GM18502 (cell line): ENCODE measurements at regions not wholly inside any gene's neighbourhood (a gene's known extent, or its start where the extent isn't known, plus 50 kb on each side); places are given as distances from the start of the nearest gene placed in this dataset.

Source experiments
- ATAC-seq: cut with Tn5 transposase; IDR thresholded peaks from one replicate; pipeline ENCODE4 v1.9.1; 2021; ENCODE audit warnings: mild to moderate bottlenecking; ENCODE audit not compliant: unreplicated experiment, poor library complexity

GRCh38 chr6:760982-761955 lies 68.3 kb upstream of the EXOC2 start:
- ATAC-seq = no peak

GRCh38 chr6:759729-760128 lies 66.8 kb upstream of the EXOC2 start:
- no peak for ATAC-seq

GRCh38 chr6:756224-756623 lies 63.3 kb upstream of the EXOC2 start:
- no peak for ATAC-seq

DNA sequence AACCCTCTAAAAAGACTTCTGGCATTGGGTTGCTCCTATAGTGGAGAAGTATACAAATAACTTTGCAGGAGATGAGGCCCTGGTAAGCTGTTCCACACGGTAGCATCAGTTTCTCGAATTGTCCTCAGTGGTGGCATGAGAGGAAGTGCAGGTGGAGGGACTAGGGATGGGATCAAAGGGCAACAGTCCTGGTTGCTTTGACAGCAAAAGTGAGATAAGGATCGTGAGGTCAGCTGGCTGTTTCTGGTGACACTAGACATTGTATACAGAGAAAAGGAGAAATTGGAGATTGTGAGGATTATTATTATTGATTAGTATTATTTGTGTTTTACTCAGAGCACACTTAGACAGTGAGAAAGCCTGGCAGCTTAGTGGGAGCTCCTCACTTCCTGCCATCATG lies 61.3 kb upstream of the EXOC2 start:
- ATAC-seq = no peak

- no peak for ATAC-seq
Measured at GRCh38 chr6:753486-753885, 60.5 kb upstream of the EXOC2 start.

DNA sequence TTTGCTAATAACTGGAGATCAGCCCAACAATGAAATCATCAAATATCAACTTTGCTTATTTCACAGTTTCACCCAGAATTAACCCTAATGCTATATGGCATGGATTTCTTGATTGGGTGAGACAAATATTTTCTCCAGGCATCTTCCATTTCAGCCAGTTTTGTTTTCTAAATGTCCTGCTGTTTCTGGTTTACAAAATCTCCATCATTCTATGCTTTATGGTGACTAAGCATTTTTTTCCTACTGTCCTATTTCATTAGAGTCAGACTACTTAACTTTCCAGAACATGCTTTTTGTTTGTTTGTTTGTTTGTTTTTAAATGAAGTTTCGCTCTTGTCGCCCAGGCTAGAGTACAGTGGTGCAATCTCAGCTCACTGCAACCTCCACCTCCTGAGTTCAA lies 59.5 kb upstream of the EXOC2 start:
- no peak for ATAC-seq

DNA sequence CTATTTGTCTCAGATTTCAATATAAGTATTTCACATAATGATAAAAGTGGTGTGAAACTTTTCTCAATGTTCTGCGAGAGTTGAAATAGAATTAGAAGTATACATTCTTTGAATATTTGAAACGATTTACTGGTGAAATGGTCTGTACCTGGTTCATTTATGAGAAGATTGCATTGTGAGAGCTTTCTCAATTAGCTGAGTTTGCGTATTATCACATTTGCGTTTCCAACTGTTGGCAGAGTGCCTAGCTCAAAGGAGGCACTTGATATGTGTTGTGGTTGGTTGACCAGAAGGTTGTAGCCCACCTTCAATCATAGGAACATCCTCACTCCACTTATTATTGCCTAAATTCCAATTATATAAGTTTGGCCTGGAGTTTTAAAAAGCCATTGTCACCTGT lies 58.8 kb upstream of the EXOC2 start:
- ATAC-seq = no peak

- ATAC-seq = no peak
Measured at GRCh38 chr6:747921-748320, 55.0 kb upstream of the EXOC2 start.

DNA sequence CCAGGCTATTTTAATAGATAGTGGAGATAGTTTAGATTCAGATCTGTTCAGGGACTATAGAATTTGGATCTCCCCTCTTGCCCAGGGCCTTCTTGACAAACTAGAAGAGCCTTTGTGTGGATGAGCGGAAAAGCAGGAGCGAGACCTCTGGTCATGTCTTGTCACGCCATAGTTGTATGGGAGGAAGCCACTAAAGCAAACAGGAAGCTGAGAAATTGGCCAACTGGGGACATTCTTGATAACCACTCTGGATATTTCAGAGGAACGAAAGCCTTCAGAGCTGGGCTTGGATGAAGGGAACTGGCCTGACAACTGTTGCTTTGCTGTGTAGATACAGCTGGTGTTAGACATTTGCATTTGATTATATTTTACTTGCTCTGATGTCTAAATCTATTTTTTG lies 54.1 kb upstream of the EXOC2 start:
- ATAC-seq = no peak

DNA sequence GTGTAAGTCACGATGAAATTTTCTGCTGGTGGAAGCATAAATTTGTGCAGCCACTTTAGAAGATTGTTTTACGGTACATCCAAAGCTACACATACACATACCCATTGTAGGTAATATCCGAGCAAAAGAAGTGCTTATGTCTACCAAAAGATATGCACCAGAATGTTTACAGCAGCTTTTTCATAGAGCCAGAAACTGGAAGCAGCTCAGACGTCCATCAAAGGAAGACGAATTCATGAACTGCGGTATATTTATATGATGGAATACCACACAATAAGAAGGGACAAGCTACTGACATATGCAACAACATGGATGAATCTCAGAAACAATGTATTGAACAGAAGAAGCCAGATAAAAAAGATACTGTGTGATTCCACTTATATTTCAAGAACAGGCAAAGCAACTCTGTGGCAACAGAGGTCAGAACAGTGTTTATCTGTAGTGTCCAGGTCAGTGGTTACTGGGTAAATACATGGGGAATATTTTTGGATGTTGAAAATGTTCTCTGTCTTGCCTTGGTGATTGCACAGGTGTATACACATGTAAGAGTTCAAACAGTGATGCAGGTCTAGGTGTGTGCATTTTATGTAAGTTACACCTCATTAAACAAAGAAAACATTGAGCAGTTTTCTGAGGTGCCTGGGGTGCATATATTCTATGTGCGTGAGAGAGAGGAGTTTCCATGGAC lies 51.9 kb upstream of the EXOC2 start:
- no peak for ATAC-seq

DNA sequence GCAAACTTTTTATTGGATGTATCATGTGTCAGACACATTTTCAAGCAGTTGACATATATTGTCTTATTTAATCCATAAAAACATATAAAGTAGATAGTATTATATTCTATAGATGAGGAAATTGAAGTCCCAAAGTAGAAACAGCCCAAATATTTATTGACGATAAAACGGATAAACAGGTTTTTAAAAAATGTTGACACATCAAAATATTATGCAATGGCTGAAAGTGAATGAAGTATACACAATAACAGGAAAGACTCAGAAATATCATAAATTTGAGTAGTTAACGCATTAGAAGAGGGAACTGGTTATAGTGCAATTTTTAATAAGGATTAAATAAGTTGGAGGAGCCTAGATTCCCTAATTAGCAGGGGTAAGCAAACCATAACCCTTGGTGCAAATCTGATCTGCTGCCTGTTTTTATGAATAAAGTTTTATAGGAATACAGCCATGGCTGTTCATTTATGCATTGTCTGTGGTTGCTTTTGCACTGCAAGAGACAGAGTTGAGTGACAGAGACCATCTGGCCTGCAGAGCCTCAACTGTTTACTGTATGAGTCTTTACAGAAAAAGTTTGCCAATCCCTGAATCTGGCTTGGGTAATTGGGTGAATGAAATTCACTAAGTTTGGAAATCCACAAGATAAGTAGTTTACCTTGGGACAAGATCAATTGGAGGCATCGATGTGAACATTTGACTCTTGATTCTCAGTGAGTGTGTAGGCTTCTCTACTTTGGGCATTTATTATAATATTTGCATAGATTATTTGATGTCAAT lies 50.6 kb upstream of the EXOC2 start:
- no peak for ATAC-seq
